Cerebellar nuclear complex (tissue), 1 donor: ENCODE measurements at regions not wholly inside any gene's neighbourhood (a gene's known extent, or its start where the extent isn't known, plus 50 kb on each side); places are given as distances from the start of the nearest gene placed in this dataset.
"Not testable (repeated sequence)": the region's sequence is repeated elsewhere in the genome, so short reads cannot be mapped to it uniquely, and the experiment has no call there.

Experiments
- DNase-seq, 2 experiments: peaks; one replicate each; lab custom pipeline; 2025; lab: John Stamatoyannopoulos, UW

GRCh38 chr14:97148021-97148420 is 350.8 kb downstream of the VRK1 start:
- DNase-seq = not testable (repeated sequence)

GRCh38 chr14:97149775-97150174 is 352.6 kb downstream of the VRK1 start:
- DNase-seq = no peak

GRCh38 chr14:97153527-97153926 is 356.3 kb downstream of the VRK1 start:
- no peak for DNase-seq

GRCh38 chr14:97155320-97155719 is 358.1 kb downstream of the VRK1 start:
- no peak for DNase-seq

- DNase-seq = no peak
Observed at GRCh38 chr14:97155814-97156213, 358.6 kb downstream of the VRK1 start.

- no peak for DNase-seq
Observed at GRCh38 chr14:97156705-97157104, 359.5 kb downstream of the VRK1 start.

GRCh38 chr14:97158102-97158501 is 360.9 kb downstream of the VRK1 start:
- DNase-seq = no peak

GRCh38 chr14:97159124-97159523 is 361.9 kb downstream of the VRK1 start:
- DNase-seq = no peak

- DNase-seq = no peak
Observed at GRCh38 chr14:97162621-97163020, 365.4 kb downstream of the VRK1 start.

GRCh38 chr14:97164021-97164420 is 366.8 kb downstream of the VRK1 start:
- no peak for DNase-seq

GRCh38 chr14:97166497-97166896 is 369.3 kb downstream of the VRK1 start:
- DNase-seq = no peak

- DNase-seq = not testable (repeated sequence)
Observed at GRCh38 chr14:97167577-97167976, 370.4 kb downstream of the VRK1 start.

GRCh38 chr14:97172644-97173043 is 375.5 kb downstream of the VRK1 start:
- no peak for DNase-seq

- no peak for DNase-seq
Observed at GRCh38 chr14:97177016-97177415, 379.8 kb downstream of the VRK1 start.

GRCh38 chr14:97177635-97178034 is 380.5 kb downstream of the VRK1 start:
- no peak for DNase-seq

GRCh38 chr14:97178781-97179180 is 381.6 kb downstream of the VRK1 start:
- no peak for DNase-seq

- DNase-seq = no peak
Observed at GRCh38 chr14:97179573-97179972, 382.4 kb downstream of the VRK1 start.

GRCh38 chr14:97180304-97181200 is 383.4 kb downstream of the VRK1 start:
- DNase-seq = no peak

GRCh38 chr14:97185186-97185585 is 388.0 kb downstream of the VRK1 start:
- DNase-seq = no peak

- DNase-seq = no peak
Observed at GRCh38 chr14:97187916-97188315, 390.7 kb downstream of the VRK1 start.

GRCh38 chr14:97196336-97196735 is 399.2 kb downstream of the VRK1 start:
- no peak for DNase-seq

GRCh38 chr14:97198813-97199212 is 401.6 kb downstream of the VRK1 start:
- no peak for DNase-seq

GRCh38 chr14:97200245-97200644 is 403.1 kb downstream of the VRK1 start:
- no peak for DNase-seq

- no peak for DNase-seq
Observed at GRCh38 chr14:97206916-97207315, 409.7 kb downstream of the VRK1 start.
